GM21717 (cell line): ENCODE measurements at regions not wholly inside any gene's neighbourhood (a gene's known extent, or its start where the extent isn't known, plus 50 kb on each side); places are given as distances from the start of the nearest gene placed in this dataset.

Experiments
- ATAC-seq: cut with Tn5 transposase; IDR thresholded peaks from one replicate; pipeline ENCODE4 v1.9.1; 2021; ENCODE audit warnings: mild to moderate bottlenecking, moderate library complexity; ENCODE audit not compliant: unreplicated experiment

GRCh38 chr6:19128701-19129100 lies 708.5 kb upstream of the ID4 start:
- ATAC-seq, result no peak

GRCh38 chr6:19135706-19136105 lies 701.5 kb upstream of the ID4 start:
- no peak for ATAC-seq

- ATAC-seq, result no peak
These were observed 699.7 kb upstream of the ID4 start for GRCh38 chr6:19137505-19137904.

GRCh38 chr6:19142275-19142674 lies 694.9 kb upstream of the ID4 start:
- no peak for ATAC-seq

GRCh38 chr6:19150307-19150706 lies 686.9 kb upstream of the ID4 start:
- ATAC-seq, result no peak

GRCh38 chr6:19153270-19153980 lies 683.7 kb upstream of the ID4 start:
- ATAC-seq, result no peak

GRCh38 chr6:19153981-19154295 lies 683.2 kb upstream of the ID4 start:
- no peak for ATAC-seq

- ATAC-seq, result no peak
These were observed 680.7 kb upstream of the ID4 start for GRCh38 chr6:19156443-19156842.

- no peak for ATAC-seq
These were observed 679.7 kb upstream of the ID4 start for GRCh38 chr6:19157486-19157885.

GRCh38 chr6:19158586-19158985 lies 678.6 kb upstream of the ID4 start:
- no peak for ATAC-seq

GRCh38 chr6:19159089-19159488 lies 678.1 kb upstream of the ID4 start:
- ATAC-seq, result no peak

- ATAC-seq, result no peak
These were observed 677.6 kb upstream of the ID4 start for GRCh38 chr6:19159561-19159960.

GRCh38 chr6:19160081-19160730 lies 677.0 kb upstream of the ID4 start:
- no peak for ATAC-seq

GRCh38 chr6:19167251-19167650 lies 669.9 kb upstream of the ID4 start:
- ATAC-seq, result no peak

- no peak for ATAC-seq
These were observed 667.8 kb upstream of the ID4 start for GRCh38 chr6:19169366-19169765.

- ATAC-seq, result no peak
These were observed 662.1 kb upstream of the ID4 start for GRCh38 chr6:19175023-19175422.

GRCh38 chr6:19180348-19181072 lies 656.7 kb upstream of the ID4 start:
- ATAC-seq, result no peak

GRCh38 chr6:19181211-19181610 lies 656.0 kb upstream of the ID4 start:
- no peak for ATAC-seq

- ATAC-seq, result no peak
These were observed 643.5 kb upstream of the ID4 start for GRCh38 chr6:19193624-19194023.

GRCh38 chr6:19204445-19204844 lies 632.7 kb upstream of the ID4 start:
- ATAC-seq, result no peak

GRCh38 chr6:19205076-19205475 lies 632.1 kb upstream of the ID4 start:
- ATAC-seq, result no peak

- ATAC-seq, result no peak
These were observed 628.0 kb upstream of the ID4 start for GRCh38 chr6:19209202-19209601.
